H9 (cell line): ENCODE measurements at regions not wholly inside any gene's neighbourhood (a gene's known extent, or its start where the extent isn't known, plus 50 kb on each side); places are given as distances from the start of the nearest gene placed in this dataset.
A peak's percentile ranks its signal among the peaks of the same experiment; 100 is the strongest.

Experiments
- DNase-seq: peaks from one replicate; pipeline ENCODE4 v3.0.0-alpha.2; 2017
- H2AFZ ChIP-seq: one replicate; pipeline ENCODE4 v1.6.1; 2013; ENCODE audit warnings: mild to moderate bottlenecking, low read length, control low read depth, moderate library complexity
- H2AK5ac ChIP-seq: 2 replicates; pipeline ENCODE4 v1.6.1; 2013; ENCODE audit warnings: low read length, control low read depth, mixed read lengths; ENCODE audit not compliant: insufficient read length
- H2BK120ac ChIP-seq: one replicate; pipeline ENCODE4 v1.6.1; 2013; ENCODE audit warnings: low read depth, mild to moderate bottlenecking, low read length, control low read depth, inconsistent platforms; ENCODE audit not compliant: poor library complexity, severe bottlenecking
- H2BK12ac ChIP-seq: 2 replicates; pipeline ENCODE4 v1.6.1; 2013; ENCODE audit warnings: low read length, control low read depth, mixed read lengths, low read depth; ENCODE audit not compliant: insufficient read length
- H2BK15ac ChIP-seq: 2 replicates; pipeline ENCODE4 v1.6.1; 2013; ENCODE audit warnings: low read depth, low read length, control low read depth
- H2BK20ac ChIP-seq: one replicate; pipeline ENCODE4 v1.6.1; 2013; ENCODE audit warnings: low read depth, mild to moderate bottlenecking, low read length, control low read depth, inconsistent platforms; ENCODE audit not compliant: poor library complexity, severe bottlenecking
- H2BK5ac ChIP-seq: 2 replicates; pipeline ENCODE4 v1.6.1; 2013; ENCODE audit warnings: low read length, control low read depth, mixed read lengths; ENCODE audit not compliant: insufficient read length
- H3K14ac ChIP-seq: 2 replicates; pipeline ENCODE4 v1.6.1; 2013; ENCODE audit warnings: low read length, control low read depth; ENCODE audit not compliant: insufficient read depth
- H3K18ac ChIP-seq: 2 replicates; pipeline ENCODE4 v1.6.1; 2013; ENCODE audit warnings: low read depth, mild to moderate bottlenecking, mixed read lengths, low read length, control low read depth; ENCODE audit not compliant: insufficient read length
- H3K23ac ChIP-seq: 2 replicates; pipeline ENCODE4 v1.6.1; 2013; ENCODE audit warnings: low read length, control low read depth, mixed read lengths, low read depth; ENCODE audit not compliant: insufficient read length
- H3K23me2 ChIP-seq: 2 replicates; pipeline ENCODE4 v1.6.1; 2013; ENCODE audit warnings: low read depth, mild to moderate bottlenecking, mixed read lengths, low read length, control low read depth; ENCODE audit not compliant: insufficient read length, poor library complexity, severe bottlenecking
- H3K27ac ChIP-seq: 2 replicates; pipeline ENCODE4 v1.5.1; 2013; ENCODE audit warnings: low read length, control low read depth, mixed read lengths, low read depth; ENCODE audit not compliant: insufficient read length
- H3K27me3 ChIP-seq: 2 replicates; pipeline ENCODE4 v1.6.1; 2013; ENCODE audit warnings: low read length, control low read depth, inconsistent platforms; ENCODE audit not compliant: insufficient read depth
- H3K4ac ChIP-seq: 2 replicates; pipeline ENCODE4 v1.6.1; 2013; ENCODE audit warnings: low read depth, mild to moderate bottlenecking, control low read depth, inconsistent platforms, low read length, moderate library complexity
- H3K4me1 ChIP-seq: 2 replicates; pipeline ENCODE4 v1.6.1; 2013; ENCODE audit warnings: low read length, control low read depth, inconsistent platforms; ENCODE audit not compliant: insufficient read depth
- H3K4me2 ChIP-seq: 2 replicates; pipeline ENCODE4 v1.6.1; 2013; ENCODE audit warnings: low read length, control low read depth, mixed read lengths; ENCODE audit not compliant: insufficient read length, insufficient read depth
- H3K56ac ChIP-seq: 2 replicates; pipeline ENCODE4 v1.6.1; 2013; ENCODE audit warnings: low read depth, mild to moderate bottlenecking, mixed read lengths, low read length, control low read depth; ENCODE audit not compliant: insufficient read length
- H3K79me1 ChIP-seq: 2 replicates; pipeline ENCODE4 v1.6.1; 2013; ENCODE audit warnings: low read depth, mild to moderate bottlenecking, moderate library complexity, low read length, control low read depth, inconsistent platforms; ENCODE audit not compliant: insufficient read depth, poor library complexity, severe bottlenecking
- H3K79me2 ChIP-seq: 2 replicates; pipeline ENCODE4 v1.6.1; 2013; ENCODE audit warnings: low read length, control low read depth, inconsistent platforms; ENCODE audit not compliant: insufficient read depth
- H3K9ac ChIP-seq: 2 replicates; pipeline ENCODE4 v1.6.1; 2013; ENCODE audit warnings: low read length, control low read depth, mixed read lengths; ENCODE audit not compliant: insufficient read length; ENCODE audit errors: extremely low read depth
- H3K9me3 ChIP-seq: one replicate; pipeline ENCODE4 v1.6.1; 2013; ENCODE audit warnings: low read depth, low read length, inconsistent platforms; ENCODE audit not compliant: control insufficient read depth
- H3T11ph ChIP-seq: one replicate; pipeline ENCODE4 v1.6.1; 2013; ENCODE audit warnings: mild to moderate bottlenecking, low read length, control low read depth, inconsistent platforms
- H4K20me1 ChIP-seq: one replicate; pipeline ENCODE4 v1.6.1; 2013; ENCODE audit not compliant: control insufficient read depth, insufficient read length, insufficient read depth
- H4K5ac ChIP-seq: 2 replicates; pipeline ENCODE4 v1.6.1; 2013; ENCODE audit warnings: low read depth, mild to moderate bottlenecking, mixed read lengths, low read length, control low read depth; ENCODE audit not compliant: insufficient read length
- H4K8ac ChIP-seq: replicated peaks from 2 replicates; pipeline ENCODE4 v1.6.1; 2013; ENCODE audit warnings: low read length, control low read depth, mixed read lengths, low read depth; ENCODE audit not compliant: insufficient read length
- H4K91ac ChIP-seq: 2 replicates; pipeline ENCODE4 v1.6.1; 2013; ENCODE audit warnings: low read depth, mild to moderate bottlenecking, moderate library complexity, mixed read lengths, low read length, control low read depth; ENCODE audit not compliant: insufficient read length
- H3K27ac Mint-ChIP-seq, 3 experiments: 2 replicates in 2 of 3; 3 replicates in 1 of 3; pipeline ENCODE4 v1.8.0; 2020 to 2021; ENCODE audit warnings: mixed read lengths in 3 of 3, mild to moderate bottlenecking in 1 of 3, moderate library complexity in 1 of 3
- H3K27me3 Mint-ChIP-seq: 2 replicates; pipeline ENCODE4 v1.8.0; 2021; ENCODE audit warnings: low read depth, mild to moderate bottlenecking, moderate library complexity, mixed read lengths
- H3K36me3 Mint-ChIP-seq, 3 experiments: 2 replicates in 2 of 3; 3 replicates in 1 of 3; pipeline ENCODE4 v1.8.0; 2020 to 2021; ENCODE audit warnings: low read depth in 3 of 3, mixed read lengths in 3 of 3; ENCODE audit not compliant: insufficient read depth in 1 of 3
- H3K4me1 Mint-ChIP-seq, 2 experiments: 2 replicates each; pipeline ENCODE4 v1.8.0; 2020; ENCODE audit warnings: mixed read lengths in 2 of 2
- H3K4me3 Mint-ChIP-seq, 2 experiments: 2 replicates in 1 of 2; 3 replicates in 1 of 2; pipeline ENCODE4 v1.8.0; 2020 to 2021; ENCODE audit warnings: mild to moderate bottlenecking in 2 of 2, mixed read lengths in 2 of 2, moderate library complexity in 1 of 2
- H3K9me3 Mint-ChIP-seq, 2 experiments: 2 replicates in 1 of 2; 3 replicates in 1 of 2; pipeline ENCODE4 v1.8.0; 2020; ENCODE audit warnings: mild to moderate bottlenecking in 2 of 2, mixed read lengths in 2 of 2, moderate library complexity in 1 of 2
- CTCF ChIP-seq: fragments of 200-600 bp; sonication (generic); conservative IDR thresholded peaks from 3 replicates; pipeline ENCODE4 v1.8.0; 2021; ENCODE audit warnings: antibody characterized with exemption, mild to moderate bottlenecking
- WGBS: extraction: QIAGEN DNeasy Blood & Tissue Kit; methylation state at CpG from one replicate; pipeline ENCODE4 v1.1.7; 2013; ENCODE audit warnings: missing lambda C conversion rate, low lambda C conversion rate, mixed read lengths; ENCODE audit not compliant: insufficient read length; ENCODE audit errors: extremely low coverage; 5-methylcytosine and 5-hydroxymethylcytosine counted together

GRCh38 chr14:22113401-22113800 is 439.8 kb upstream of the OR4E1 start:
- Histone ChIP-seq H3K23ac (no peak overlapping the region), H3K4ac (no peak overlapping the region), H3K23me2 (no peaks in the 10 kb centered on the region), H4K91ac (no peak overlapping the region), H4K8ac (no peak overlapping the region), H4K20me1 (no peaks in the 10 kb centered on the region), H2BK15ac (no peak overlapping the region), H3K79me1 (no peaks in the 10 kb centered on the region), H2BK20ac (no peak overlapping the region), H3K79me2 (no peaks in the 10 kb centered on the region), H2BK12ac (no peak overlapping the region), H2AK5ac (no peak overlapping the region), H3K27me3 (no peaks in the 10 kb centered on the region), H2AFZ (peak overlapping the region; percentile 78), H2BK120ac (no peak overlapping the region), H3K9me3 (no peaks in the 10 kb centered on the region), H3K56ac (no peak overlapping the region), H3K9ac (no peak overlapping the region), H4K5ac (no peak overlapping the region), H3K4me1 (no peaks in the 10 kb centered on the region), H3K27ac (no peak overlapping the region), H3K14ac (no peak overlapping the region), H2BK5ac (no peak overlapping the region), H3T11ph (no peak overlapping the region), H3K4me2 (no peak overlapping the region), H3K18ac (no peak overlapping the region)
- H3K4me3 Mint-ChIP-seq, result no peak overlapping the region
- H3K27ac Mint-ChIP-seq, result no peak overlapping the region
- no peaks in the 10 kb centered on the region for H3K9me3 Mint-ChIP-seq
- no peak for TF ChIP-seq CTCF
- H3K27me3 Mint-ChIP-seq, result peaks cover 9% of the 10 kb centered on the region
- no CpG with 5 or more reads among the region's 13 CpGs for WGBS
- peaks cover 0 to 4% of the 10 kb centered on the region in 2 experiments; a peak in 2 of 4 replicates for H3K4me1 Mint-ChIP-seq
- peak; percentile 62 for DNase-seq
- H3K36me3 Mint-ChIP-seq, result no peaks in the 10 kb centered on the region
